Ecto neural progenitor cell (in vitro differentiated cells): ENCODE measurements at regions not wholly inside any gene's neighbourhood (a gene's known extent, or its start where the extent isn't known, plus 50 kb on each side); places are given as distances from the start of the nearest gene placed in this dataset.
"Not testable (repeated sequence)": the region's sequence is repeated elsewhere in the genome, so short reads cannot be mapped to it uniquely, and the experiment has no call there.

Experiments
- DNase-seq: peaks from one replicate; pipeline ENCODE4 v3.0.0-alpha.2; 2018; ENCODE audit warnings: low spot score

- DNase-seq, result no peak
Measured at GRCh38 chr7:49483142-49483541, 290.3 kb upstream of the VWC2 start.

- DNase-seq, result no peak
Measured at GRCh38 chr7:49486974-49487829, 286.2 kb upstream of the VWC2 start.

- no peak for DNase-seq
Measured at GRCh38 chr7:49487830-49488140, 285.7 kb upstream of the VWC2 start.

GRCh38 chr7:49488573-49488972 is 284.9 kb upstream of the VWC2 start:
- no peak for DNase-seq

- DNase-seq, result no peak
Measured at GRCh38 chr7:49497471-49497870, 276.0 kb upstream of the VWC2 start.

- DNase-seq, result no peak
Measured at GRCh38 chr7:49500741-49501140, 272.7 kb upstream of the VWC2 start.

GRCh38 chr7:49507206-49507605 is 266.2 kb upstream of the VWC2 start:
- DNase-seq, result not testable (repeated sequence)

- DNase-seq, result no peak
Measured at GRCh38 chr7:49513911-49514310, 259.5 kb upstream of the VWC2 start.

GRCh38 chr7:49520951-49521350 is 252.5 kb upstream of the VWC2 start:
- no peak for DNase-seq

GRCh38 chr7:49522111-49522510 is 251.3 kb upstream of the VWC2 start:
- DNase-seq, result no peak

- DNase-seq, result no peak
Measured at GRCh38 chr7:49523870-49524269, 249.6 kb upstream of the VWC2 start.

- DNase-seq, result no peak
Measured at GRCh38 chr7:49527182-49527581, 246.3 kb upstream of the VWC2 start.

GRCh38 chr7:49530481-49530880 is 243.0 kb upstream of the VWC2 start:
- DNase-seq, result no peak

GRCh38 chr7:49563693-49564378 is 209.6 kb upstream of the VWC2 start:
- no peak for DNase-seq

- no peak for DNase-seq
Measured at GRCh38 chr7:49564379-49564714, 209.1 kb upstream of the VWC2 start.

- no peak for DNase-seq
Measured at GRCh38 chr7:49577576-49577975, 195.9 kb upstream of the VWC2 start.

- no peak for DNase-seq
Measured at GRCh38 chr7:49579408-49579807, 194.0 kb upstream of the VWC2 start.

- peak; percentile 54 for DNase-seq
Measured at GRCh38 chr7:49580000-49580399, 193.4 kb upstream of the VWC2 start.

GRCh38 chr7:49580761-49581160 is 192.7 kb upstream of the VWC2 start:
- no peak for DNase-seq

GRCh38 chr7:49583440-49583839 is 190.0 kb upstream of the VWC2 start:
- DNase-seq, result no peak

- DNase-seq, result no peak
Measured at GRCh38 chr7:49596701-49597491, 176.5 kb upstream of the VWC2 start.

GRCh38 chr7:49597805-49598204 is 175.6 kb upstream of the VWC2 start:
- no peak for DNase-seq

GRCh38 chr7:49611951-49612350 is 161.5 kb upstream of the VWC2 start:
- no peak for DNase-seq
